HG03196 (cell line): ENCODE measurements at regions not wholly inside any gene's neighbourhood (a gene's known extent, or its start where the extent isn't known, plus 50 kb on each side); places are given as distances from the start of the nearest gene placed in this dataset.
"Not testable (repeated sequence)": the region's sequence is repeated elsewhere in the genome, so short reads cannot be mapped to it uniquely, and the experiment has no call there.

ENCODE experiments used
- ATAC-seq: cut with Tn5 transposase; IDR thresholded peaks from one replicate; pipeline ENCODE4 v1.9.1; 2021; ENCODE audit not compliant: unreplicated experiment

- ATAC-seq = no peak
These were observed 112.3 kb upstream of the SOX21 start for GRCh38 chr13:94824601-94825000.

DNA sequence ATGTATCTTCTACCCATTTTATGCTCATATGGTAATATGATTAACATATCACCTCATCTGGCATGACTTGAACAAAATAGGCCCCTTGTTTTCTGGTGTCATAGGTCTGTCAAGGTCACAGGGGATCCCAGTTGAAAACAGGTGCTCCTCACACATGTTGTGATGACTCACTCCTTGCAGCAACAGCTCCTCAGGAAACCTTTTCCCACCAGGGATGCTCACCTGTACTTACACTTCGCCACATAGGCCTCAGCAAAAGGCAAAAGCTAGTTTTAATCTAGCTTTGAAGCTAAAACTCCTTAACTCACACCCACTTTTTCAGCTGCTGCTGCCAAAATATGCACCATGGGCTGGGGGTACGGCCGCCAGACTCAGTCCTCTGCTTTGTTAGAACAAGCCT lies 110.0 kb upstream of the SOX21 start:
- ATAC-seq = no peak

- ATAC-seq = no peak
These were observed 103.9 kb upstream of the SOX21 start for GRCh38 chr13:94816256-94816655.

DNA sequence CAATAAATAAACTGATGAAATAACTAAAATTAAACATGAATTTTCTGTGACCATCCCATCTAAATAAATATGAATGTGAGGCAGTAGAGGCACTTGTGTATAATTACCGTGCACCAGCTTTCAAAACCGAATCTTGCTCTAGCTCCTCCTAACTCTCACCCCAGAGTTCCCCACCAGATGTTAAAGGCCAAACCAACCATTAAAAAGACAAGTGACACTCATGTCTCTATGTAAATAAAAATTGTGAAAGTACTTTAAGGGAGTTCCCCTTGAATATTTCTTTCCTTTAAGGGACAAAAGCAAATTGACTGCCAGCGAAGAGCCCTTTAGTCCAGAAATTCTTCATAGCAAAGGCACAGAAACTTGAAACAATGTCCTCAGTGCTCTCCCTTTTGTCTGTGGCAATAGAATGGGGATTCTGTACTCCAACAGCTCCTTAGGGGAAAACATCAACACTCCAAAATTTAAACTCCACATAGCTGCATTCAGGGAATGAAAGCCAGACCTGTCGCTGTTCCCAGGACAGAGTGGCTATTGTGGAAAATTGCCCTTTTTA lies 101.7 kb upstream of the SOX21 start:
- ATAC-seq = peak; percentile 82

- ATAC-seq = no peak
These were observed 99.4 kb upstream of the SOX21 start for GRCh38 chr13:94811753-94812152.

- no peak for ATAC-seq
These were observed 88.1 kb upstream of the SOX21 start for GRCh38 chr13:94800423-94800822.

DNA sequence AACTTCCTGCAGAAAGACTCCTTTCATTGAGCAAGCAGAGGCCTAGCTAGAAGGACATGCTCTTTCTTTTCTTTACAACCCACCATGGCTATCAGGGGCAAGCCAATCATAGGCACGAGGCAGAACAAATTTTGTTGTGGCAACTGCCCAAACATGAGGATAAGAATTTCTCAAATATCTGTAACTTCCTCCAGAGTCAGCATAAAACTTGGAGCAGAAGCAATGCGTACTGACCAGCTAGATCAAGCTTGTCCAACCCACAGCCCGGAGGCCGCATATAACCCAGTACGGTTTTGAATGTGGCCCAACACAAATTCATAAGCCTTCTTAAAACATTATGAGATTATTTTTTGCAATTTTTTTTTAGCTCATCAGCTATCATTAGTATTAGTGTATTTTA lies 87.0 kb upstream of the SOX21 start:
- no peak for ATAC-seq

- no peak for ATAC-seq
These were observed 86.4 kb upstream of the SOX21 start for GRCh38 chr13:94798738-94799137.

DNA sequence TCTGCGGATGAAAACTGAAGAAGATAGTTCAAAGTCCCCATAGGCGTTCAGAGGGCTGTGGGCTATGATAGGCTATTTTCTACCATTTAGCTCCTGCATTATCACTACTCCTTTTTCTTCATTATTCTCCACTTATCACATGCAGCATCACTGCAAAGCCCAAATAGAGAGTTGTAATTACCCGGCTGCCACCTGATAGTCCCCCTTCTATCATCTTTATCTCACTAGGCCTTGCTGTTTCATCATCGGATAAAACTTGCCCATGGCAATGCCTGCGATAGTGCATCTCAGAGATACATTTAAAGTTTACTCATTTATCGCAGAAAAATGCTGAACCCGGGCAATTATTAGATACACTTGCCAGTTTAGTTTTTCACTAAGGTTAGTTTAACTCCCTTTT lies 82.9 kb upstream of the SOX21 start:
- no peak for ATAC-seq

DNA sequence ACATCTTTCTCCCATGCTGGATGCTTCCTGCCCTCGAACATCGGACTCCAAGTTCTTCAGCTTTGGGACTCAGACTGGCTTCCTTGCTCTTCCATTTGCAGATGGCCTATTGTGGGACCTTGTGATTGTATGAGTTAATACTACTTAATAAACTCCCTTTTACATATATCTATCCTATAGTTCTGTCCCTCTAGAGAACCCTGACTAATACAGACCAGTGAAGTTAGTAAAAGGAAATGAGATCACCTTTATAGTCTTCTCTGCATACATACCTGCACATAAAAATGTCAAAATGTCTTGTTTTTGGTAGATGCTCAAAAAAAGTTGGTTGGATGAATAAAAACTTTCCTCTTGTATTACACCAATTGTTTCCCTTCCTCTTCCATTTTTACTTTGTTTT lies 73.9 kb upstream of the SOX21 start:
- ATAC-seq = not testable (repeated sequence)

- ATAC-seq = no peak
These were observed 71.7 kb upstream of the SOX21 start for GRCh38 chr13:94784066-94784465.

DNA sequence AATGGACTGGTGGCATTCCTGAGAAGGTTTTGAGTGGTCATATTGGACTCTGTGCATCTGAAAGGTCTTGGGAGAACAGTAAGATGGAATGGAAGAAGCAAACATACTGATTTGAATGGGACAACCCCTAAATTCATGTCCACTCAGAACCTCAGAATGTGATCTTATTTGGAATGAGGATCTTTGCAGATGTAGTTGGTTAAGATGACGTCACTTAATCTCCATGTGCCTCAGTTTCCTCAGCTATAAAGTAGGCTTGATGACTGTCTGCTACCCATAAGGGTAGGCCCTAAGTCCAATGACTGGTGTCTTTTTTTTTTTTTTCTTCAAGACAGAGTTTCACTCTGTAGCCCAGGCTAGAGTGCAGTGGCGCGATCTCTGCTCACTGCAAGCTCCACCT lies 71.1 kb upstream of the SOX21 start:
- no peak for ATAC-seq

- ATAC-seq = no peak
These were observed 68.1 kb upstream of the SOX21 start for GRCh38 chr13:94780421-94780820.

DNA sequence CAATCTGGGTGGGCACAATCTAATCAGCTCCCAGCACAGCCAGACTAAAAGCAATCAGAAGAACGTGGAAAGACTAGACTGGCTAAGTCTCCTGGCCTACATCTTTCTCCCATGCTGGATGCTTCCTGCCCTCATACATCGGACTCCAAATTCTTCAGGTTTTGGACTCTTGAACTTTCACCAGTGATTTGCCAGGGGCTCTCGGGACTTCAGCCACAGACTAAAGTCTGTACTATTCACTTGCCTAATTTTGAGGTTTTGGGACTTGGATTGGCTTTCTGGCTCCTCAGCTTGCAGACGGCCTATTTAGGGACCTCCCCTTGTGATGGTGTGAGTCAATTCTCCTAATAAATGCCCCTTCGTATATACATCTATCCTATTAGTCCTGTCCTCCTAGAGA lies 66.6 kb upstream of the SOX21 start:
- no peak for ATAC-seq

DNA sequence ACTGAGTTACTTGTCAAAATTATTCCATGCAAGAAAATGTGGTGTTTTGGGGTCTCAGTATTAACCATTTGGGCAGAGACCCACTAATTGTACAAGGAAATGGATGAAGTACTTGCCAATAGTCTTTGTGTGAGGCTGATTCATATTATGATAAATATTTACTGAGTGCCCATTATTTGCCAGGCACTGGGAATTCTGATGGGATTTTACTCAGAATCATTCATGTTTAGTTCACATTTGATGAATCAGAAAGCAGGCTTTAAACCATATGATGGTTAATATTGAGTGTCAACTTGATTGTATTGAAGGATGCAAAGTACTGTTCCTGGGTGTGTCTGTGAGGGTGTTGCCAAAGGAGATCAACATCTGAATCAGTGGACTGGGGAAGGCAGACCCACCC lies 66.2 kb upstream of the SOX21 start:
- no peak for ATAC-seq

- ATAC-seq = no peak
These were observed 64.6 kb upstream of the SOX21 start for GRCh38 chr13:94776956-94777355.

DNA sequence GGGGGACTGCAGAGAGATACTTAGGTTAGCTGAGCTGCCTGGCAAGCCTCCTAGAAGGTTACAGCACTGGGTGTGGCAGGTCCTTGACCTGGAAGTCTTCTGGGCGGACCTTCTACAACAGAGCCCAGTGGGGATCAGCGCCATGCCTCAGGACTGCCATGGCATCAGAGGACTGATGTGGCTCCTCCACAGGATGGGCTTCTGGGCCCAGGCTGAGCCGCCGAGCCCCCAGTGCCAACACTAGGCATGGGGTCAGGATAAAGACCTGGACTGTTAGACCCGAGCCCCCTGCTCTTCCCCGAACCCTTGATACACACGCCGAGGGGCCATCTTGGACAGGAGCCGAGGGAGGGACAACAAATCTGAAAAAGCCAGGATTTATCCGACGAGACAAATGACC lies 64.0 kb upstream of the SOX21 start:
- no peak for ATAC-seq

DNA sequence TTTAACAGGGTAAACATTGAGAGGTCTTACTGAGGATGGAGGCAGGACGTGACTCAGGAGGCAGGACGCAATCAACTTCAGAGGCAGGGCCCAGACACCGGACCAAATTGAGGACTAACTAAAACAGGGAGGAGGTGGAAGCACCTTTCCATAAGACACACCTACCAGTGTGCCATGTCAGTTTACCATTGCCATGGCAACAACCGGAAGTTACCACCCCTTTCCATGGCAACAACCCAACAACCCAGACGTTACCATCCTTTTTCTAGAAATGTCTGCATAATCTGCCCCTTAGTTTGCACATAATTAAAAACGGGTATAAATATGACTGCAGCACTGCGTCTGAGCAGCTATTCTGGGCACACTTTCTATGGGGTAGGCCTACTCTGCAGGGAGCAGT lies 53.5 kb upstream of the SOX21 start:
- no peak for ATAC-seq

DNA sequence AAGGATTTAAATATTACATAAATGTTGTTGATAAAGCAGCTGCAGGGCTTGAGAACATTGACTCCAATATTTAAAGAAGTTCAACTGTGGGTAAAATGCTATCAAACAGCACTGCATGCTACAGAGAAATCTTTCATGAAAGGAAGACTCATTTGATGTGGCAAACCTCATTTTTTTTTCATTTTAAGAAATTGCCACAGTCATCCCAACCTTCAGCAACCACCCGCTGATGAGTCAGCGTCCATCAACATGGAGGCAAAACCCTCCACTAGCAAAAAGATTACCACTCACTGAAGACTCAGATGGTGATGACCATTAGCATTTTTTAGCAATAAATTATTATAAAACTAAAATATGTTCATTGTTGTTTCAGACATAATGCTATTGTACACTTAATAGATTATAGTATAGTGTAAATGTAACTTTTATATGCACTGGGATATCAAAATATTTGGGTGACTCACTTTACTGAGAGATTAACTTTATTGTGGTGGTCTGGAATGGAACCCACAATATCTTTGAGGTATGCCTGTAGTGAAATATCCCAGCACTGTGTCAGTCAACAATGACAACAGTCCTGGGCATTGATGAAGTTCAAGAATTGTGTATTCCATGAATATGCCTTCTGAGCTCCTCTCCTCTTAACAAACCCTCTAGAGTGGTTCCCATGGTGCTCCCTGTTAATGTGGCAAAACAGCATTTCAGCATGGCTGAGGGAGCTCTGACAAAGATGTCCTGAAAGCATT lies 52.4 kb upstream of the SOX21 start:
- no peak for ATAC-seq
